ENCODE measurements at regions not wholly inside any gene's neighbourhood (a gene's known extent, or its start where the extent isn't known, plus 50 kb on each side); places are given as distances from the start of the nearest gene placed in this dataset.

DNA sequence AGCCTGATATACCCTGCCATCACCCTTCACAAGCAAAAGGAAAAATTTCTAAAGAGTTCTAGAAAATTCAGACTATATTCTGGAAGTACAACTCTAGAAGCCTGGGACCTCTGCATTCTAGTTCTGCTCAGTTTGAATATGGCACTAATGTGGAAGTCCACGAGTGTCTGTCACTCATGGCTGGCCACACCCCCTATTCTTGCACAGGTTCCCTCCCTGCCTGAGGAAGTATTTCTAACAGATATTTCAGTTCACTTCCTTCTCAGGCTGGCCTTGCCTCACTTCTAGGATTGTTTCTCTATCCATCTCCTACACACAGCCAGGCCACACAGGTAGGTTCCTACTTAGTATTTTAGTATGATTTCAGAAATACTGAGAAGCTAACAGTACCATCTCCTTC is 67.4 kb downstream of the PHLDA1 start (continued):
- no peak for TF ChIP-seq ZNF558 (tag by site-specific recombination; IDR thresholded peaks at IDR 0.05)
- TF ChIP-seq ZSCAN5A (tag by site-specific recombination; IDR thresholded peaks at IDR 0.05): no peak
- no peak for TF ChIP-seq ZNF19 (tag by site-specific recombination; IDR thresholded peaks at IDR 0.05; ENCODE audit: low read depth)

DNA sequence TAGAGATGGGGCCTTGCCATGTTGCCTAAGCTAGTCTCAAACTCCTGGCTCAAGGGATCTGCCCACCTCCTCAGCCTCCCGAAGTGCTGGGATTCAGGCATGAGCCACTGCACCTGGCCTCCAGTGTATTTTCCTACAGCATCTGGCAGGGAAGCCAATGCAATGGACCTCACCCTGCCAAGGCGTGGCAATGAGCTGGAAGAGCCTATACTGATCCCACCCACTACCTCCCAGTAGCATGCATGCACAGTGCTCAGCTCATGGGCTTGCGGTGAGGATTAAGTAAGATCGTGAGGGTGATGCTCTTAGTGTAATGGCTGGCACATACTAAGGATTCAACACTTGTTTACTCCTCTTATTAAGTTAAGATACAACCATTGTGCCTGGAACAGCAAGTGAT is 69.7 kb downstream of the PHLDA1 start:
- no peaks in the 10 kb centered on the region for H3K36me3 ChIP-seq (ENCODE audit: control insufficient read depth in 2 of 2, insufficient read depth in 1 of 2, low read length in 2 of 2)
- ChIA-PET CTCF (interaction anchor here (0.6 kb wide), 1 partner anchor 166 kb away, joined by 3 read pairs; no protein-coding TSS in a partner anchor), POLR2A (no interaction called here)
- H3K9me3 ChIP-seq (ENCODE audit: control insufficient read depth, insufficient read depth, low read depth, low read length): no peaks in the 10 kb centered on the region
- no peak overlapping the region for H3K27ac ChIP-seq (ENCODE audit: extremely low read depth, low read depth, low read length)
- H3K4me3 ChIP-seq (ENCODE audit: low read depth, low read length): no peak overlapping the region
- peaks cover 3% of the 10 kb centered on the region; the same call in 1 of the 2 replicates for H3K4me1 ChIP-seq (ENCODE audit: control insufficient read depth, insufficient read depth, low read length)
- TF ChIP-seq ZNF155 (tag by site-specific recombination; IDR thresholded peaks at IDR 0.05): no peak
- TF ChIP-seq ZNF629 (tag by site-specific recombination; IDR thresholded peaks at IDR 0.05): no peak
- TF ChIP-seq ZNF140 (tag by site-specific recombination; IDR thresholded peaks at IDR 0.05): no peak
- no peak for TF ChIP-seq ZNF324 (tag by site-specific recombination; IDR thresholded peaks at IDR 0.05)
- no peak for TF ChIP-seq ZNF658 (tag by site-specific recombination; IDR thresholded peaks at IDR 0.05)
- TF ChIP-seq ZNF777 (tag by site-specific recombination; IDR thresholded peaks at IDR 0.05; ENCODE audit: borderline replicate concordance): no peak
- TF ChIP-seq ZNF221 (tag by site-specific recombination; IDR thresholded peaks at IDR 0.05; ENCODE audit: borderline replicate concordance): no peak
- no peak for TF ChIP-seq ZFP3 (tag by site-specific recombination; IDR thresholded peaks at IDR 0.05; ENCODE audit: low read depth)
- no peak for TF ChIP-seq GLIS2 (tag by site-specific recombination; IDR thresholded peaks at IDR 0.05)
- TF ChIP-seq, protein P1, sequence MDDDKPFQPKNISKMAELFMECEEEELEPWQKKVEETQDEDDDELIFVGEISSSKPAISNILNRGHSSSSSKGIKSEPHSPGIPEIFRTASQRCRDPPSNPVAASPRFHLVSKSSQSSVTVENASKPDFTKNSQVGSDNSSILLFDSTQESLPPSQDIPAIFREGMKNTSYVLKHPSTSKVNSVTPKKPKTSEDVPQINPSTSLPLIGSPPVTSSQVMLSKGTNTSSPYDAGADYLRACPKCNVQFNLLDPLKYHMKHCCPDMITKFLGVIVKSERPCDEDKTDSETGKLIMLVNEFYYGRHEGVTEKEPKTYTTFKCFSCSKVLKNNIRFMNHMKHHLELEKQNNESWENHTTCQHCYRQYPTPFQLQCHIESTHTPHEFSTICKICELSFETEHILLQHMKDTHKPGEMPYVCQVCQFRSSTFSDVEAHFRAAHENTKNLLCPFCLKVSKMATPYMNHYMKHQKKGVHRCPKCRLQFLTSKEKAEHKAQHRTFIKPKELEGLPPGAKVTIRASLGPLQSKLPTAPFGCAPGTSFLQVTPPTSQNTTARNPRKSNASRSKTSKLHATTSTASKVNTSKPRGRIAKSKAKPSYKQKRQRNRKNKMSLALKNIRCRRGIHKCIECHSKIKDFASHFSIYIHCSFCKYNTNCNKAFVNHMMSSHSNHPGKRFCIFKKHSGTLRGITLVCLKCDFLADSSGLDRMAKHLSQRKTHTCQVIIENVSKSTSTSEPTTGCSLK (tag by site-specific recombination; IDR thresholded peaks at IDR 0.05): no peak
- TF ChIP-seq ZNF426 (tag by site-specific recombination; IDR thresholded peaks at IDR 0.05): no peak
- no peak for TF ChIP-seq ZNF639 (tag by site-specific recombination; IDR thresholded peaks at IDR 0.05)
- no peak for TF ChIP-seq ZNF529 (tag by site-specific recombination; IDR thresholded peaks at IDR 0.05; ENCODE audit: insufficient replicate concordance)
- no peak for TF ChIP-seq ZBTB8A (tag by site-specific recombination; IDR thresholded peaks at IDR 0.05)

DNA sequence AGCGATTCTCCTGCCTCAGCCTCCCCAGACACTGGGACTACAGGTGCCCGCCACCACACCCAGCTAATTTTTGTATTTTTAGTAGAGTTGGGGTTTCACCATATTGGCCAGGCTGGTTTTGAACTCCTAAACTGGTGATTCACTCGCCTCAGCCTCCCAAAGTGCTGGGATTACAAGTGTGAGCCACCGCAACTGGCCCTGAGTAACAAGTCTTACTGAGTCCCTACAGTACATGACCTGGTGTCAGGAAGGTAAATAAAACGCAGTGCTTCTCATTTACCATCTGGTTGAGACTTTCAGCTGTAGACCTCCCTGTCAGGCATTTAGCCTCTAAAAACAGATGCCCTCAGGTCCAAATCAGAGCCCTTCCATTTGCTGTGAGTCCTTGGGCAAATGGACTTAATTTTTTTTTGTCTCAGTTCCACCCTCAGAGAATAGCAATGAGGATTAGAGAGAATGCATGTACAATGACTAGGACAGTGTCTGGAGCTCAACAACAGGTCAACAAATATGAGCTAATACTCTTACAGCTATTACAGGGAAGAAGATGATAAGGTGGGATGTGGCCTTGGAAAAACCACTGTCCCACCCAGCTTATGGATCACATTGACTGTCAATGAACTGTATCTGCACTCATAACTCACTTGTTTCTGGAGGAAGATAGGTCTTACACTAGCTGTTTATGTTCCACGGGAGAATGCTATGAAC is 70.5 kb downstream of the PHLDA1 start:
- ChIA-PET POLR2A (no interaction called here), CTCF (interaction anchor here (0.6 kb wide), 1 partner anchor 166 kb away, joined by 3 read pairs; no protein-coding TSS in a partner anchor)
- H3K27ac ChIP-seq (ENCODE audit: extremely low read depth, low read depth, low read length): no peak overlapping the region
- no peaks in the 10 kb centered on the region for H3K36me3 ChIP-seq (ENCODE audit: control insufficient read depth in 2 of 2, insufficient read depth in 1 of 2, low read length in 2 of 2)
- H3K4me3 ChIP-seq (ENCODE audit: low read depth, low read length): no peak overlapping the region
- no peaks in the 10 kb centered on the region for H3K9me3 ChIP-seq (ENCODE audit: control insufficient read depth, insufficient read depth, low read depth, low read length)
- peaks cover 3% of the 10 kb centered on the region; the same call in 1 of the 2 replicates for H3K4me1 ChIP-seq (ENCODE audit: control insufficient read depth, insufficient read depth, low read length)
- no peak for TF ChIP-seq WT1 (tag by site-specific recombination; IDR thresholded peaks at IDR 0.05)
- no peak for TF ChIP-seq ZNF596 (tag by site-specific recombination; IDR thresholded peaks at IDR 0.05)
- TF ChIP-seq ZNF394 (tag by site-specific recombination; IDR thresholded peaks at IDR 0.05; ENCODE audit: borderline replicate concordance): no peak
- TF ChIP-seq ZBTB17 (tag by site-specific recombination; IDR thresholded peaks at IDR 0.05): no peak
- TF ChIP-seq ZNF585B (tag by site-specific recombination; IDR thresholded peaks at IDR 0.05): no peak
- no peak for TF ChIP-seq ZSCAN30 (tag by site-specific recombination; IDR thresholded peaks at IDR 0.05)
- TF ChIP-seq, protein P2, sequence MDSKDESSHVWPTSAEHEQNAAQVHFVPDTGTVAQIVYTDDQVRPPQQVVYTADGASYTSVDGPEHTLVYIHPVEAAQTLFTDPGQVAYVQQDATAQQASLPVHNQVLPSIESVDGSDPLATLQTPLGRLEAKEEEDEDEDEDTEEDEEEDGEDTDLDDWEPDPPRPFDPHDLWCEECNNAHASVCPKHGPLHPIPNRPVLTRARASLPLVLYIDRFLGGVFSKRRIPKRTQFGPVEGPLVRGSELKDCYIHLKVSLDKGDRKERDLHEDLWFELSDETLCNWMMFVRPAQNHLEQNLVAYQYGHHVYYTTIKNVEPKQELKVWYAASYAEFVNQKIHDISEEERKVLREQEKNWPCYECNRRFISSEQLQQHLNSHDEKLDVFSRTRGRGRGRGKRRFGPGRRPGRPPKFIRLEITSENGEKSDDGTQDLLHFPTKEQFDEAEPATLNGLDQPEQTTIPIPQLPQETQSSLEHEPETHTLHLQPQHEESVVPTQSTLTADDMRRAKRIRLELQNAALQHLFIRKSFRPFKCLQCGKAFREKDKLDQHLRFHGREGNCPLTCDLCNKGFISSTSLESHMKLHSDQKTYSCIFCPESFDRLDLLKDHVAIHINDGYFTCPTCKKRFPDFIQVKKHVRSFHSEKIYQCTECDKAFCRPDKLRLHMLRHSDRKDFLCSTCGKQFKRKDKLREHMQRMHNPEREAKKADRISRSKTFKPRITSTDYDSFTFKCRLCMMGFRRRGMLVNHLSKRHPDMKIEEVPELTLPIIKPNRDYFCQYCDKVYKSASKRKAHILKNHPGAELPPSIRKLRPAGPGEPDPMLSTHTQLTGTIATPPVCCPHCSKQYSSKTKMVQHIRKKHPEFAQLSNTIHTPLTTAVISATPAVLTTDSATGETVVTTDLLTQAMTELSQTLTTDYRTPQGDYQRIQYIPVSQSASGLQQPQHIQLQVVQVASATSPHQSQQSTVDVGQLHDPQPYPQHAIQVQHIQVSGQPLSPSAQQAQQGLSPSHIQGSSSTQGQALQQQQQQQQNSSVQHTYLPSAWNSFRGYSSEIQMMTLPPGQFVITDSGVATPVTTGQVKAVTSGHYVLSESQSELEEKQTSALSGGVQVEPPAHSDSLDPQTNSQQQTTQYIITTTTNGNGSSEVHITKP (tag by site-specific recombination; IDR thresholded peaks at IDR 0.05): no peak
- no peak for TF ChIP-seq FEZF1 (tag by site-specific recombination; IDR thresholded peaks at IDR 0.05)
- TF ChIP-seq ZNF175 (tag by site-specific recombination; IDR thresholded peaks at IDR 0.05): no peak
